ENCODE measurements at regions not wholly inside any gene's neighbourhood (a gene's known extent, or its start where the extent isn't known, plus 50 kb on each side); places are given as distances from the start of the nearest gene placed in this dataset.
"Not testable (repeated sequence)": the region's sequence is repeated elsewhere in the genome, so short reads cannot be mapped to it uniquely, and the experiment has no call there.

GRCh38 chr5:67984546-67984945 lies 231.0 kb upstream of the PIK3R1 start:
- no peaks in the 10 kb centered on the region for H3K27me3 ChIP-seq (ENCODE audit: insufficient read depth, low read length)
- no peaks in the 10 kb centered on the region for H3K4me1 Mint-ChIP-seq
- no peak overlapping the region for H3K4me3 Mint-ChIP-seq
- H3K36me3 ChIP-seq (ENCODE audit: insufficient read depth, low read length) = no peaks in the 10 kb centered on the region
- no peak overlapping the region for H3K27ac ChIP-seq (ENCODE audit: low read depth, low read length)
- intact Hi-C loops (cut with micrococcal nuclease) = no loop called here
- ChIA-PET CTCF (ENCODE audit: partially characterized antibody) (no interaction called here), POLR2A (ENCODE audit: partially characterized antibody) (no interaction called here)
- no peaks in the 10 kb centered on the region for H3K9me3 Mint-ChIP-seq
- no peaks in the 10 kb centered on the region for H3K9me3 ChIP-seq (ENCODE audit: control insufficient read depth in 1 of 2, low read length in 2 of 2)
- peaks cover under 1 to 2% of the 10 kb centered on the region in 2 donors for H3K27me3 Mint-ChIP-seq
- H3K4me1 ChIP-seq (ENCODE audit: insufficient read depth, low read length) = no peaks in the 10 kb centered on the region
- DNase-seq = no peak
- H3K36me3 Mint-ChIP-seq = no peaks in the 10 kb centered on the region
- H3K4me3 ChIP-seq (ENCODE audit: low read length in 2 of 2) = no peak overlapping the region
- no peak overlapping the region for H3K27ac Mint-ChIP-seq

- no peaks in the 10 kb centered on the region for H3K36me3 ChIP-seq (ENCODE audit: insufficient read depth, low read length)
- H3K9me3 ChIP-seq (ENCODE audit: control insufficient read depth in 1 of 2, low read length in 2 of 2) = no peaks in the 10 kb centered on the region
- intact Hi-C loops (cut with micrococcal nuclease) = no loop called here
- POLR2A ChIA-PET (ENCODE audit: partially characterized antibody) = no interaction called here
- no peaks in the 10 kb centered on the region for H3K9me3 Mint-ChIP-seq
- H3K27me3 ChIP-seq (ENCODE audit: insufficient read depth, low read length) = no peaks in the 10 kb centered on the region
- CTCF ChIA-PET (ENCODE audit: partially characterized antibody) = no interaction called here
- H3K36me3 Mint-ChIP-seq = no peaks in the 10 kb centered on the region
- H3K27ac ChIP-seq (ENCODE audit: low read depth, low read length) = no peak overlapping the region
- no peak overlapping the region for H3K4me3 ChIP-seq (ENCODE audit: low read length in 2 of 2)
- no peak overlapping the region for H3K4me3 Mint-ChIP-seq
- DNase-seq = no peak
- no peaks in the 10 kb centered on the region for H3K4me1 Mint-ChIP-seq
- H3K27me3 Mint-ChIP-seq = peaks cover 0 to 2% of the 10 kb centered on the region in 2 donors
- H3K4me1 ChIP-seq (ENCODE audit: insufficient read depth, low read length) = no peaks in the 10 kb centered on the region
- H3K27ac Mint-ChIP-seq = no peak overlapping the region
Observed at GRCh38 chr5:67983251-67984110, 232.1 kb upstream of the PIK3R1 start.

- H3K4me1 Mint-ChIP-seq; H3K4me3 ChIP-seq (ENCODE audit: low read length in 2 of 2); H3K4me1 ChIP-seq (ENCODE audit: insufficient read depth, low read length); H3K9me3 ChIP-seq (ENCODE audit: control insufficient read depth in 1 of 2, low read length in 2 of 2); H3K27ac ChIP-seq (ENCODE audit: low read depth, low read length); H3K27ac Mint-ChIP-seq; CTCF ChIA-PET (ENCODE audit: partially characterized antibody); H3K27me3 Mint-ChIP-seq; H3K27me3 ChIP-seq (ENCODE audit: insufficient read depth, low read length); POLR2A ChIA-PET (ENCODE audit: partially characterized antibody); H3K36me3 Mint-ChIP-seq; DNase-seq; intact Hi-C loops (cut with micrococcal nuclease); H3K9me3 Mint-ChIP-seq; H3K4me3 Mint-ChIP-seq; H3K36me3 ChIP-seq (ENCODE audit: insufficient read depth, low read length): not testable (repeated sequence)
Observed at GRCh38 chr5:67982160-67982559, 233.4 kb upstream of the PIK3R1 start.

- Mint-ChIP-seq H3K27ac (no peak overlapping the region), H3K9me3 (no peaks in the 10 kb centered on the region), H3K36me3 (no peaks in the 10 kb centered on the region), H3K4me1 (no peaks in the 10 kb centered on the region), H3K27me3 (peaks cover 0 to 2% of the 10 kb centered on the region in 2 donors), H3K4me3 (no peak overlapping the region)
- DNase-seq = no peak
- no peaks in the 10 kb centered on the region for H3K9me3 ChIP-seq (ENCODE audit: control insufficient read depth in 1 of 2, low read length in 2 of 2)
- no peaks in the 10 kb centered on the region for H3K27me3 ChIP-seq (ENCODE audit: insufficient read depth, low read length)
- ChIA-PET POLR2A (ENCODE audit: partially characterized antibody) (no interaction called here), CTCF (ENCODE audit: partially characterized antibody) (no interaction called here)
- no peaks in the 10 kb centered on the region for H3K4me1 ChIP-seq (ENCODE audit: insufficient read depth, low read length)
- intact Hi-C loops (cut with micrococcal nuclease) = no loop called here
- no peak overlapping the region for H3K27ac ChIP-seq (ENCODE audit: low read depth, low read length)
- H3K4me3 ChIP-seq (ENCODE audit: low read length in 2 of 2) = no peak overlapping the region
- no peaks in the 10 kb centered on the region for H3K36me3 ChIP-seq (ENCODE audit: insufficient read depth, low read length)
Observed at GRCh38 chr5:67978171-67978570, 237.4 kb upstream of the PIK3R1 start.

- H3K27me3 ChIP-seq (ENCODE audit: insufficient read depth, low read length) = no peaks in the 10 kb centered on the region
- Mint-ChIP-seq H3K27ac (no peak overlapping the region), H3K9me3 (no peaks in the 10 kb centered on the region), H3K4me1 (no peaks in the 10 kb centered on the region), H3K4me3 (no peak overlapping the region), H3K36me3 (no peaks in the 10 kb centered on the region), H3K27me3 (peaks cover 0 to 2% of the 10 kb centered on the region in 2 donors)
- no peak overlapping the region for H3K4me3 ChIP-seq (ENCODE audit: low read length in 2 of 2)
- intact Hi-C loops (cut with micrococcal nuclease) = no loop called here
- no peak overlapping the region for H3K27ac ChIP-seq (ENCODE audit: low read depth, low read length)
- H3K36me3 ChIP-seq (ENCODE audit: insufficient read depth, low read length) = no peaks in the 10 kb centered on the region
- ChIA-PET POLR2A (ENCODE audit: partially characterized antibody) (no interaction called here), CTCF (ENCODE audit: partially characterized antibody) (no interaction called here)
- no peaks in the 10 kb centered on the region for H3K9me3 ChIP-seq (ENCODE audit: control insufficient read depth in 1 of 2, low read length in 2 of 2)
- DNase-seq = no peak
- no peaks in the 10 kb centered on the region for H3K4me1 ChIP-seq (ENCODE audit: insufficient read depth, low read length)
Observed at GRCh38 chr5:67976891-67977601, 238.5 kb upstream of the PIK3R1 start.

- Mint-ChIP-seq H3K36me3 (no peaks in the 10 kb centered on the region), H3K9me3 (no peaks in the 10 kb centered on the region), H3K27me3 (peaks cover 0 to under 1% of the 10 kb centered on the region in 2 donors), H3K27ac (no peak overlapping the region), H3K4me1 (no peaks in the 10 kb centered on the region), H3K4me3 (no peak overlapping the region)
- POLR2A ChIA-PET (ENCODE audit: partially characterized antibody) = no interaction called here
- Histone ChIP-seq H3K27ac (ENCODE audit: low read depth, low read length) (no peak overlapping the region), H3K36me3 (ENCODE audit: insufficient read depth, low read length) (no peaks in the 10 kb centered on the region), H3K27me3 (ENCODE audit: insufficient read depth, low read length) (no peaks in the 10 kb centered on the region), H3K4me1 (ENCODE audit: insufficient read depth, low read length) (no peaks in the 10 kb centered on the region), H3K4me3 (ENCODE audit: low read length in 2 of 2) (no peak overlapping the region), H3K9me3 (ENCODE audit: control insufficient read depth in 1 of 2, low read length in 2 of 2) (no peaks in the 10 kb centered on the region)
- CTCF ChIA-PET (ENCODE audit: partially characterized antibody) = interaction anchor here (0.9 kb wide), 1 partner anchor 13 kb away, joined by 3 read pairs; no protein-coding TSS in a partner anchor
- intact Hi-C loops (cut with micrococcal nuclease) = no loop called here
- no peak for DNase-seq
Observed at GRCh38 chr5:67976181-67976580, 239.4 kb upstream of the PIK3R1 start.

DNA sequence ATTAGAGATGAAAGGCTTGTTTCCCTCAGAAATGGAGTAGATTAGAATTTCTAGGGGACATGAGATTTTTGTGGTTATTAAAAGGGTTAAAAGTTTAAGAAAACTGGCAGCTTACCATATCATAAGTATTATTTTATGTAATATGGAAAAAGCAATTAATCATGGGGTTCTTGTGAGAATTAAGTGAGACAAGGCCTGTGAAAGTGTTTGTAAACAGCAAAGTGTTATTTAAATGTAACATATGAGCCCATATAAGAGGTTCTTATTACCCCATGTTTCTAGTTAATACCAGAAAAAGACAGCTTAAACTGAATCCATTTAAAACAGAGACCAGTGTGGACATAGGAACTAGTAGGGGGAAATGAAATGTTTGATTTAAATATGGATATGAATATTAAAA lies 241.1 kb upstream of the PIK3R1 start:
- Histone ChIP-seq H3K36me3 (ENCODE audit: insufficient read depth, low read length) (no peaks in the 10 kb centered on the region), H3K4me3 (ENCODE audit: low read length in 2 of 2) (no peak overlapping the region), H3K27me3 (ENCODE audit: insufficient read depth, low read length) (no peaks in the 10 kb centered on the region), H3K4me1 (ENCODE audit: insufficient read depth, low read length) (no peaks in the 10 kb centered on the region), H3K27ac (ENCODE audit: low read depth, low read length) (no peak overlapping the region), H3K9me3 (ENCODE audit: control insufficient read depth in 1 of 2, low read length in 2 of 2) (no peaks in the 10 kb centered on the region)
- no peaks in the 10 kb centered on the region for H3K36me3 Mint-ChIP-seq
- CTCF ChIA-PET (ENCODE audit: partially characterized antibody) = no interaction called here
- intact Hi-C loops (cut with micrococcal nuclease) = no loop called here
- H3K4me1 Mint-ChIP-seq = no peaks in the 10 kb centered on the region
- POLR2A ChIA-PET (ENCODE audit: partially characterized antibody) = no interaction called here
- DNase-seq = no peak
- H3K27ac Mint-ChIP-seq = no peak overlapping the region
- H3K4me3 Mint-ChIP-seq = no peak overlapping the region
- no peaks in the 10 kb centered on the region for H3K27me3 Mint-ChIP-seq
- H3K9me3 Mint-ChIP-seq = no peaks in the 10 kb centered on the region
